Mesenchymal stem cell (in vitro differentiated cells and primary cell): ENCODE measurements at regions not wholly inside any gene's neighbourhood (a gene's known extent, or its start where the extent isn't known, plus 50 kb on each side); places are given as distances from the start of the nearest gene placed in this dataset.

Experiments
- DNase-seq: peaks from one replicate; pipeline ENCODE4 v3.0.0-alpha.2; 2013
- H2AFZ ChIP-seq: one replicate; pipeline ENCODE4 v1.6.1; 2013; ENCODE audit warnings: low read depth, mild to moderate bottlenecking, control low read depth, inconsistent platforms, low read length, moderate library complexity
- H2AK5ac ChIP-seq: 2 replicates; pipeline ENCODE4 v1.6.1; 2013; ENCODE audit warnings: low read length, moderate library complexity, mild to moderate bottlenecking, inconsistent platforms; ENCODE audit not compliant: severe bottlenecking
- H2BK120ac ChIP-seq: one replicate; pipeline ENCODE4 v1.6.1; 2013; ENCODE audit warnings: low read depth, mild to moderate bottlenecking, inconsistent platforms, low read length, moderate library complexity
- H2BK12ac ChIP-seq, 2 experiments: one replicate each; pipeline ENCODE4 v1.6.1; 2013; ENCODE audit warnings: inconsistent platforms in 2 of 2, low read length in 2 of 2, mild to moderate bottlenecking in 2 of 2, moderate library complexity in 2 of 2, control low read depth in 1 of 2
- H2BK15ac ChIP-seq: one replicate; pipeline ENCODE4 v1.6.1; 2013; ENCODE audit warnings: mild to moderate bottlenecking, low read depth, inconsistent platforms; ENCODE audit not compliant: poor library complexity, severe bottlenecking
- H2BK5ac ChIP-seq: 2 replicates; pipeline ENCODE4 v1.6.1; 2013; ENCODE audit warnings: low read depth, mild to moderate bottlenecking, low read length, control low read depth, inconsistent platforms; ENCODE audit not compliant: poor library complexity, severe bottlenecking
- H3K14ac ChIP-seq, 2 experiments: one replicate each; pipeline ENCODE4 v1.6.1; 2013; ENCODE audit warnings: inconsistent platforms in 2 of 2, low read length in 2 of 2, control low read depth in 1 of 2, mild to moderate bottlenecking in 1 of 2, moderate library complexity in 1 of 2
- H3K18ac ChIP-seq, 2 experiments: one replicate each; pipeline ENCODE4 v1.6.1; 2013; ENCODE audit warnings: inconsistent platforms in 2 of 2, low read length in 2 of 2, control low read depth in 1 of 2, low read depth in 1 of 2, mild to moderate bottlenecking in 1 of 2
- H3K23ac ChIP-seq, 2 experiments: one replicate each; pipeline ENCODE4 v1.6.1; 2013; ENCODE audit warnings: inconsistent platforms in 2 of 2, low read length in 2 of 2, mild to moderate bottlenecking in 2 of 2, moderate library complexity in 2 of 2, control low read depth in 1 of 2
- H3K27ac ChIP-seq: 2 replicates; pipeline ENCODE4 v1.5.1; 2013; ENCODE audit warnings: mild to moderate bottlenecking, moderate library complexity, low read length, control low read depth, inconsistent platforms; ENCODE audit not compliant: poor library complexity, severe bottlenecking
- H3K27me3 ChIP-seq, 2 experiments: 2 replicates each; pipeline versions ENCODE4 v1.6.1 to v1.7.0; 2013; ENCODE audit warnings: low read length in 2 of 2, mild to moderate bottlenecking in 2 of 2, moderate library complexity in 2 of 2, control low read depth in 1 of 2, inconsistent platforms in 1 of 2; ENCODE audit not compliant: control insufficient read depth in 1 of 2, insufficient read depth in 1 of 2
- H3K36me3 ChIP-seq, 2 experiments: 2 replicates each; pipeline versions ENCODE4 v1.6.1 to v1.7.0; 2013; ENCODE audit warnings: low read length in 2 of 2, control low read depth in 1 of 2, inconsistent platforms in 1 of 2, low read depth in 1 of 2, mild to moderate bottlenecking in 1 of 2; ENCODE audit not compliant: insufficient read depth in 2 of 2, control insufficient read depth in 1 of 2
- H3K4ac ChIP-seq, 2 experiments: one replicate each; pipeline ENCODE4 v1.6.1; 2013; ENCODE audit warnings: inconsistent platforms in 2 of 2, low read length in 2 of 2, mild to moderate bottlenecking in 2 of 2, moderate library complexity in 2 of 2, control low read depth in 1 of 2, low read depth in 1 of 2
- H3K4me1 ChIP-seq: 2 replicates; pipeline ENCODE4 v1.6.1; 2013; ENCODE audit warnings: low read depth, low read length, control low read depth; ENCODE audit not compliant: control insufficient read depth, insufficient read depth
- H3K4me2 ChIP-seq: 2 replicates; pipeline ENCODE4 v1.6.1; 2013; ENCODE audit warnings: low read length, mild to moderate bottlenecking, inconsistent platforms; ENCODE audit not compliant: poor library complexity, severe bottlenecking
- H3K4me3 ChIP-seq, 2 experiments: 2 replicates each; pipeline versions ENCODE4 v1.5.1 to v1.7.0; 2013; ENCODE audit warnings: low read length in 2 of 2, mild to moderate bottlenecking in 2 of 2, control low read depth in 1 of 2, low read depth in 1 of 2; ENCODE audit not compliant: insufficient read depth in 1 of 2
- H3K79me1 ChIP-seq: replicated peaks from 2 replicates; pipeline ENCODE4 v1.6.1; 2013; ENCODE audit warnings: mild to moderate bottlenecking, control low read depth, low read length, inconsistent platforms; ENCODE audit not compliant: poor library complexity, severe bottlenecking
- H3K9ac ChIP-seq: 2 replicates; pipeline ENCODE4 v1.7.0; 2013; ENCODE audit warnings: mild to moderate bottlenecking, low read length, moderate library complexity
- H3K9me3 ChIP-seq: 2 replicates; pipeline ENCODE4 v1.7.0; 2013; ENCODE audit warnings: mild to moderate bottlenecking, low read length; ENCODE audit not compliant: control insufficient read depth
- H4K8ac ChIP-seq: one replicate; pipeline ENCODE4 v1.6.1; 2013; ENCODE audit warnings: inconsistent platforms, mild to moderate bottlenecking, low read length, moderate library complexity
- H4K91ac ChIP-seq: one replicate; pipeline ENCODE4 v1.6.1; 2013; ENCODE audit warnings: mild to moderate bottlenecking, low read length, inconsistent platforms
- WGBS: methylation state at CpG from one replicate; pipeline ENCODE4 v1.1.7; 2013; ENCODE audit warnings: mixed read lengths; 5-methylcytosine and 5-hydroxymethylcytosine counted together

- Histone ChIP-seq H3K27me3 (no peaks in the 10 kb centered on the region), H2BK120ac (no peak overlapping the region), H3K14ac (no peak overlapping the region), H2AK5ac (no peak overlapping the region), H3K79me1 (no peaks in the 10 kb centered on the region), H4K91ac (no peak overlapping the region), H3K9ac (peak overlapping the region; percentile 11), H3K4me1 (no peaks in the 10 kb centered on the region), H2BK5ac (no peak overlapping the region), H3K4me2 (no peak overlapping the region), H3K9me3 (no peaks in the 10 kb centered on the region), H3K4ac (no peak overlapping the region), H3K18ac (no peak overlapping the region), H2BK15ac (no peak overlapping the region), H3K4me3 (no peak overlapping the region), H2BK12ac (no peak overlapping the region), H3K27ac (no peak overlapping the region), H3K23ac (no peak overlapping the region), H3K36me3 (no peaks in the 10 kb centered on the region), H2AFZ (no peak overlapping the region), H4K8ac (no peak overlapping the region)
- no CpG with 5 or more reads among the region's 1 CpG for WGBS
- DNase-seq, result peak; percentile 6
Observed at GRCh38 chr6:133806382-133807140, 82.4 kb upstream of the TCF21 start.

- H3K4me2 ChIP-seq, result no peak overlapping the region
- no peaks in the 10 kb centered on the region for H3K79me1 ChIP-seq
- H3K18ac ChIP-seq, result no peak overlapping the region
- no peaks in the 10 kb centered on the region for H3K4me1 ChIP-seq
- H3K9ac ChIP-seq, result no peak overlapping the region
- H2BK120ac ChIP-seq, result no peak overlapping the region
- no peak overlapping the region for H2BK12ac ChIP-seq
- no peak overlapping the region for H3K27ac ChIP-seq
- no peaks in the 10 kb centered on the region for H3K27me3 ChIP-seq
- no peaks in the 10 kb centered on the region for H3K36me3 ChIP-seq
- no peak overlapping the region for H3K14ac ChIP-seq
- no peak overlapping the region for H2BK5ac ChIP-seq
- no peak overlapping the region for H4K8ac ChIP-seq
- no peaks in the 10 kb centered on the region for H3K9me3 ChIP-seq
- H3K4me3 ChIP-seq, result no peak overlapping the region
- H2AFZ ChIP-seq, result no peak overlapping the region
- no CpG with 5 or more reads among the region's 1 CpG for WGBS
- DNase-seq, result no peak
- no peak overlapping the region for H4K91ac ChIP-seq
- H3K23ac ChIP-seq, result no peak overlapping the region
- H2BK15ac ChIP-seq, result no peak overlapping the region
- no peak overlapping the region for H2AK5ac ChIP-seq
- no peak overlapping the region for H3K4ac ChIP-seq
Observed at GRCh38 chr6:133807501-133807900, 81.4 kb upstream of the TCF21 start.

- peak; percentile 32 for DNase-seq
Observed at GRCh38 chr6:133809406-133809805, 79.5 kb upstream of the TCF21 start.

GRCh38 chr6:133811557-133811956 lies 77.4 kb upstream of the TCF21 start:
- Histone ChIP-seq H3K79me1 (no peaks in the 10 kb centered on the region), H2BK5ac (no peak overlapping the region), H3K4me2 (no peak overlapping the region), H3K23ac (no peak overlapping the region), H3K9ac (no peak overlapping the region), H3K27ac (no peak overlapping the region), H2BK15ac (no peak overlapping the region), H3K36me3 (no peaks in the 10 kb centered on the region), H3K4me3 (no peak overlapping the region), H4K8ac (no peak overlapping the region), H3K9me3 (no peaks in the 10 kb centered on the region), H2BK12ac (no peak overlapping the region), H3K4me1 (peaks cover 2% of the 10 kb centered on the region), H3K18ac (no peak overlapping the region), H2AFZ (no peak overlapping the region), H4K91ac (no peak overlapping the region), H3K4ac (no peak overlapping the region), H2AK5ac (no peak overlapping the region), H3K27me3 (no peaks in the 10 kb centered on the region), H3K14ac (no peak overlapping the region), H2BK120ac (no peak overlapping the region)
- 97% methylated on average over 3 of the region's 3 CpGs for WGBS
- no peak for DNase-seq

More at GRCh38 chr6:133809406-133809805, 79.5 kb upstream of the TCF21 start:
- no peak overlapping the region for H2BK5ac ChIP-seq
- H3K9me3 ChIP-seq, result no peaks in the 10 kb centered on the region
- no peak overlapping the region for H3K4ac ChIP-seq
- H3K4me1 ChIP-seq, result no peaks in the 10 kb centered on the region
- no peak overlapping the region for H3K14ac ChIP-seq
- no peak overlapping the region for H3K9ac ChIP-seq
- no peak overlapping the region for H3K4me2 ChIP-seq
- H3K23ac ChIP-seq, result no peak overlapping the region
- no peaks in the 10 kb centered on the region for H3K27me3 ChIP-seq
- no CpG with 5 or more reads among the region's 1 CpG for WGBS
- H3K27ac ChIP-seq, result no peak overlapping the region
- no peak overlapping the region for H2BK120ac ChIP-seq
- no peak overlapping the region for H3K18ac ChIP-seq
- no peaks in the 10 kb centered on the region for H3K36me3 ChIP-seq
- H2AK5ac ChIP-seq, result no peak overlapping the region
- H4K8ac ChIP-seq, result no peak overlapping the region
- no peak overlapping the region for H2BK12ac ChIP-seq
- H2BK15ac ChIP-seq, result no peak overlapping the region
- no peak overlapping the region for H2AFZ ChIP-seq
- H4K91ac ChIP-seq, result no peak overlapping the region
- no peak overlapping the region for H3K4me3 ChIP-seq
- H3K79me1 ChIP-seq, result no peaks in the 10 kb centered on the region
